AG04450 (cell line): ENCODE measurements at regions not wholly inside any gene's neighbourhood (a gene's known extent, or its start where the extent isn't known, plus 50 kb on each side); places are given as distances from the start of the nearest gene placed in this dataset.

Experiments used
- CTCF ChIA-PET: fragments of 300-600, 350-600 bp; formaldehyde crosslinking; extraction: SDS; loops from one replicate; lab custom pipeline; 2022; ENCODE audit warnings: antibody characterized with exemption, inconsistent platforms; lab: Charles Lee
- POLR2A ChIA-PET: fragments of 350-600 bp; formaldehyde crosslinking; extraction: SDS; loops from one replicate; lab custom pipeline; 2021; ENCODE audit warnings: antibody characterized with exemption, inconsistent platforms; lab: Yijun Ruan, JAX
- DNase-seq: peaks from one replicate; pipeline ENCODE4 v3.0.0-alpha.2; 2011; ENCODE audit warnings: low read depth, low spot score
- H3K27ac ChIP-seq: one replicate; pipeline ENCODE4 v1.5.1; 2012; ENCODE audit warnings: low read depth, low read length, control low read depth
- H3K27me3 ChIP-seq: one replicate; pipeline ENCODE4 v1.6.0; 2012; ENCODE audit warnings: low read length; ENCODE audit not compliant: control insufficient read depth, insufficient read depth
- H3K4me3 ChIP-seq: 2 replicates; pipeline ENCODE4 v1.5.1; 2011; ENCODE audit warnings: mild to moderate bottlenecking, low read depth, low read length, control low read depth
- H3K9me3 ChIP-seq: 2 replicates; pipeline ENCODE4 v1.5.1; 2012; ENCODE audit warnings: low read length; ENCODE audit not compliant: control insufficient read depth, insufficient read depth
- TF ChIP-seq, protein P1 (sequence below): IDR thresholded peaks from 2 replicates; pipeline ENCODE4 v1.5.1; 2011; ENCODE audit warnings: low read depth, low read length, control low read depth, inconsistent platforms

DNA sequence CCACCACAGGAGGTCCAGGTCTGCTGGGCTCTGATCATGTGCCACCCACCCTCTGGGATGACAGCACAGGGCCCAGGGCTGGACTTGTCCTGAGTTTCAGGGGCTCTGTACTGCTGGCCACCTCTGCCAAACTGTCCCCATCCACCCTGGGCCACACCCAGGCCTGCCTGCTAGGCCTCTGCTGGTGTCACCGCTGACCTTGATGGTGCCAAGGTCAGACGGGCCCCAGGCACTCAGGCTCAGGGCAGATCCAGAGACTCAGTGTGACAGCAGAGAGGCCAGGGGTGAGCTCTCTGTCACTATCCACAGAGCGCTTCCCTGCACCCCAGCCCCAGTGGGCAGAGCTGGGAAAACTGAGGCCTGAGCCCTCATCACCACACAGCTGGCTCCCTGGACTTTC, 75.6 kb downstream of the RMI2 start:
- TF ChIP-seq, protein P1, sequence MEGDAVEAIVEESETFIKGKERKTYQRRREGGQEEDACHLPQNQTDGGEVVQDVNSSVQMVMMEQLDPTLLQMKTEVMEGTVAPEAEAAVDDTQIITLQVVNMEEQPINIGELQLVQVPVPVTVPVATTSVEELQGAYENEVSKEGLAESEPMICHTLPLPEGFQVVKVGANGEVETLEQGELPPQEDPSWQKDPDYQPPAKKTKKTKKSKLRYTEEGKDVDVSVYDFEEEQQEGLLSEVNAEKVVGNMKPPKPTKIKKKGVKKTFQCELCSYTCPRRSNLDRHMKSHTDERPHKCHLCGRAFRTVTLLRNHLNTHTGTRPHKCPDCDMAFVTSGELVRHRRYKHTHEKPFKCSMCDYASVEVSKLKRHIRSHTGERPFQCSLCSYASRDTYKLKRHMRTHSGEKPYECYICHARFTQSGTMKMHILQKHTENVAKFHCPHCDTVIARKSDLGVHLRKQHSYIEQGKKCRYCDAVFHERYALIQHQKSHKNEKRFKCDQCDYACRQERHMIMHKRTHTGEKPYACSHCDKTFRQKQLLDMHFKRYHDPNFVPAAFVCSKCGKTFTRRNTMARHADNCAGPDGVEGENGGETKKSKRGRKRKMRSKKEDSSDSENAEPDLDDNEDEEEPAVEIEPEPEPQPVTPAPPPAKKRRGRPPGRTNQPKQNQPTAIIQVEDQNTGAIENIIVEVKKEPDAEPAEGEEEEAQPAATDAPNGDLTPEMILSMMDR, result no peak
- POLR2A ChIA-PET, result no interaction called here
- Histone ChIP-seq H3K27me3 (peaks cover 2% of the 10 kb centered on the region), H3K4me3 (no peak overlapping the region), H3K27ac (no peak overlapping the region), H3K9me3 (no peaks in the 10 kb centered on the region; the same call in 1 of the 2 replicates)
- CTCF ChIA-PET, result interaction anchor here (0.6 to 0.9 kb wide), 3 partner anchors 10 to 245 kb away, joined by 3 to 5 read pairs (median 3); no protein-coding TSS in a partner anchor
- no peak for DNase-seq

DNA sequence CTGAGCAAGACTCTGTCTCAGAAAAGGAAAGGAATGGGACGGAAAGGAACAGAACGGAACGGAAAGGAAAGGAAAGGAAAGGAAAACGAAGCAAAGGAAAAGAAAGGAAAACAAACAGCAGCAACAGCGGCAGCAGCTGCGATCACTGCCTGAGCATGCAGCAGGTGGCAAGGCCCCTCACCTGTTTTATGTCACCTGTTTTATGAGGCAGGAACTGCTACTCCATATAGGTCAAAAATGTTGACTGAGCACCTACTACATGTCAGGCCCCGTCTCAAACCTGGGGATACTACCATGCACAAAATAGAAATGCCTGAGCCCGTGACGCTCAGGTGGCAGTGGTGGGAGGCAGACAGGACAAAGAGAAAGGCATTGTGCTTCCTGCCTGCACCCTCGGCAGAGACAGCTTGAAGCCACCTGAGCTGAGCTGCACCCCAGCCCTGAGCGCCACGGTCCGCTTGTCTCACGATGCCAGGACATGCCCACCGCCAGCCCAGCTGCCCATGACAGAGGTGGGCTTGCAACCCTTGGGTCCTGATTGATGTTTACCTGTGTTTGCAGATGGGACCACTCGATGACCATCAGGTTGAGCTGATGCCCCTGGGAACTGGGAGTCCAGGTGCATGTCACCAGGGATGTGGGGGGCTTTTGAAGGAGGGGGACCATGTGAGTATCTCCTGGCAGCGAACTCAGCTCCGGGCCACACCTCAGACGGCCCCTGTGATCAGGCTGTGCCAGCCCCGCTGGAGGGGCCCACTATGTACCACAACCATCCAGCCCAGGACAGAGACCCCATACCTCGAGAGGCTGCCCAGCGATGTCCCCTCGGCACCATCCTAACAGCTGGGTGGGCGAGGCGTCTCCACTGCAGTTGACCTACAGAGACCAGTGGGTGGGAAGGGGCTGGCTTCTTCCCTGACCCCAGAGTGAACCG, 77.4 kb downstream of the RMI2 start:
- H3K4me3 ChIP-seq, result no peak overlapping the region
- ChIA-PET POLR2A (no interaction called here), CTCF (no interaction called here)
- TF ChIP-seq, protein P1, result no peak
- H3K9me3 ChIP-seq, result no peaks in the 10 kb centered on the region; the same call in 1 of the 2 replicates
- DNase-seq, result no peak
- peaks cover 2% of the 10 kb centered on the region for H3K27me3 ChIP-seq
- no peak overlapping the region for H3K27ac ChIP-seq

DNA sequence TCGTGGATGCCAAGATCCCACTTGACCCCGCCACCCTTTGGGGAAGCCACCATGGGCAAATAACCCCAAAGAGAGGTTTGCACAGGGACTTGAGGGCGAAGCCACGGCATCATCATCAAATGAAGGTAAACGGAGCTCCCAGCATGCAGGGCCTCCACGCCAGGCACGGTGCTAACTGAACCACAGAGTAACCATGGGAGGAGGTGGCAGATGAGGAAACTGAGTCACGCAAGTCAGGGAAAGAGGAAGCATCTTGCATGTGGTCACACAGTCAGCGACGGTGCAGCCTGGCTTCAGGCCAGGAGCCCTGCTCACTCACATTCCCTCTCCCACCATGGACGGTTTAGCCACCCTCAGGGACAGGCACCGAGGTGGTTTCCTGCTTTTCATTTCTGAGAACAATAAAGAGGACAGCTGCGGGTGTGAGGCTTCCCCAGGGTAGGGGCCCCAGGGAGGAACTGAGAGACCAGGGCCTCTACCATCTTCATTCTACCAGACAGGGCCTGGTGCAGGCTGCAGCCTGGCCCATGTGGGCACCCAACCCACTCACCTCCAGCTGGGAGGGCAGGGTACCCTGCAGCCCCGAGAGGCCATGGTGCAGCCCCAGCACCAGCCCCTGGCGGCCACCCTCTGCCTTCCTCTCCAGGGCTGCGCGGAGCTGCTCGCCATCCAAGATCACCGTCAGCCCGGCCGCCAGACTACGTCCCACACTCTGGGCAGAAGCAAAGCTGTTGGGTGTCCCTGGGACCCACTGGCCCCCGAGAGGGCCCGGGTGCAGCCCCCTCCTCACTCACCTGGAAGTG, 78.3 kb downstream of the RMI2 start:
- CTCF ChIA-PET, result interaction anchor here (1.3 kb wide), 1 partner anchor 27 kb away, joined by 4 read pairs; no protein-coding TSS in a partner anchor
- no peak for DNase-seq

DNA sequence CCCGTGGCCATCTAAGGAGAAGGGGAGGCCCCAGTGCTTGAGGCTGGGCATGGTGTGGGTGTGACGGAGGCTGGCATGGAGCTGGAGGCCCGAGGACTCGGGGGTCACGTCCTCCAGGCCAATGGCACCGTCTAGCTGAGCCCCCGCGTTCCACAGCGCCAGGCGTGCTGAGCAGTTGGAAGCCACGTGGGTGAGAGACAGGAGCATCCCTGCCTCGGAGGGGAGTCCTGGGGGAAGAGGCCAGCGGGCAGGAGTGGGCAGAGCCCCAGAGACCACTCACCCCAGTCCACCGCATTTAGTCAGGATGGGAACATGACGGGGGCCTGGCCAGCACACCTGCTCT, 78.8 kb downstream of the RMI2 start:
- no peak overlapping the region for H3K4me3 ChIP-seq
- ChIA-PET CTCF (interaction anchor here (0.6 to 1.3 kb wide), 2 partner anchors 28 to 389 kb away, joined by 4 to 5 read pairs; no protein-coding TSS in a partner anchor), POLR2A (no interaction called here)
- H3K27ac ChIP-seq, result no peak overlapping the region
- DNase-seq, result no peak
- H3K27me3 ChIP-seq, result peaks cover 5% of the 10 kb centered on the region
- no peaks in the 10 kb centered on the region; the same call in 1 of the 2 replicates for H3K9me3 ChIP-seq
- TF ChIP-seq, protein P1, result no peak

More for the DNA sequence above, 78.3 kb downstream of the RMI2 start:
- Histone ChIP-seq H3K9me3 (no peaks in the 10 kb centered on the region; the same call in 1 of the 2 replicates), H3K27ac (no peak overlapping the region), H3K4me3 (no peak overlapping the region), H3K27me3 (peaks cover 2% of the 10 kb centered on the region)
- TF ChIP-seq, protein P1, result no peak
- POLR2A ChIA-PET, result no interaction called here
